ENCODE measurements at regions not wholly inside any gene's neighbourhood (a gene's known extent, or its start where the extent isn't known, plus 50 kb on each side); places are given as distances from the start of the nearest gene placed in this dataset.
"Not testable (repeated sequence)": the region's sequence is repeated elsewhere in the genome, so short reads cannot be mapped to it uniquely, and the experiment has no call there.

GRCh38 chr2:180829261-180829660 is 151.1 kb upstream of the UBE2E3 start:
- DNase-seq, result no peak

GRCh38 chr2:180828756-180829155 is 151.6 kb upstream of the UBE2E3 start:
- DNase-seq, result no peak

- no peak for DNase-seq
Observed at GRCh38 chr2:180823546-180824141, 156.8 kb upstream of the UBE2E3 start.

- no peak for DNase-seq
Observed at GRCh38 chr2:180819106-180819505, 161.3 kb upstream of the UBE2E3 start.

- not testable (repeated sequence) for DNase-seq
Observed at GRCh38 chr2:180818700-180819099, 161.7 kb upstream of the UBE2E3 start.

GRCh38 chr2:180799141-180799540 is 181.3 kb upstream of the UBE2E3 start:
- DNase-seq, result no peak

- no peak for DNase-seq
Observed at GRCh38 chr2:180790891-180791290, 189.5 kb upstream of the UBE2E3 start.

GRCh38 chr2:180787330-180787729 is 193.1 kb upstream of the UBE2E3 start:
- DNase-seq, result no peak

GRCh38 chr2:180781276-180781675 is 199.1 kb upstream of the UBE2E3 start:
- no peak for DNase-seq

GRCh38 chr2:180778291-180778690 is 202.1 kb upstream of the UBE2E3 start:
- DNase-seq, result no peak

- no peak for DNase-seq
Observed at GRCh38 chr2:180776921-180777320, 203.5 kb upstream of the UBE2E3 start.

- DNase-seq, result no peak
Observed at GRCh38 chr2:180775711-180776110, 204.7 kb upstream of the UBE2E3 start.

GRCh38 chr2:180765316-180765715 is 215.1 kb upstream of the UBE2E3 start:
- not testable (repeated sequence) for DNase-seq

GRCh38 chr2:180763263-180763989 is 217.0 kb upstream of the UBE2E3 start:
- DNase-seq, result no peak

- no peak for DNase-seq
Observed at GRCh38 chr2:180761224-180761623, 219.2 kb upstream of the UBE2E3 start.

GRCh38 chr2:180759631-180760030 is 220.8 kb upstream of the UBE2E3 start:
- no peak for DNase-seq

- DNase-seq, result no peak
Observed at GRCh38 chr2:180753809-180754761, 226.3 kb upstream of the UBE2E3 start.

GRCh38 chr2:180751306-180751920 is 229.0 kb upstream of the UBE2E3 start:
- no peak for DNase-seq

GRCh38 chr2:180747728-180748127 is 232.7 kb upstream of the UBE2E3 start:
- DNase-seq, result no peak

GRCh38 chr2:180743401-180743800 is 237.0 kb upstream of the UBE2E3 start:
- no peak for DNase-seq

- DNase-seq, result no peak
Observed at GRCh38 chr2:180742801-180743200, 237.6 kb upstream of the UBE2E3 start.

GRCh38 chr2:180739070-180739469 is 241.3 kb upstream of the UBE2E3 start:
- no peak for DNase-seq

- DNase-seq, result no peak
Observed at GRCh38 chr2:180735799-180736198, 244.6 kb upstream of the UBE2E3 start.

All from NCI-H1436 treated with DMSO at 0.1 percent for 48 hours (cell line).